COLO829 (cell line): ENCODE measurements at regions not wholly inside any gene's neighbourhood (a gene's known extent, or its start where the extent isn't known, plus 50 kb on each side); places are given as distances from the start of the nearest gene placed in this dataset.
A peak's percentile ranks its signal among the peaks of the same experiment; 100 is the strongest.
"Not testable (repeated sequence)": the region's sequence is repeated elsewhere in the genome, so short reads cannot be mapped to it uniquely, and the experiment has no call there.

Experiments used
- DNase-seq: peaks from one replicate; pipeline ENCODE4 v3.0.0; 2012; ENCODE audit warnings: low spot score

- peak; percentile 70 for DNase-seq
Measured at GRCh38 chr4:103996064-103996463, 276.3 kb upstream of the TACR3 start.

- DNase-seq, result peak; percentile 21
Measured at GRCh38 chr4:103994059-103994458, 274.3 kb upstream of the TACR3 start.

- no peak for DNase-seq
Measured at GRCh38 chr4:103982454-103982853, 262.7 kb upstream of the TACR3 start.

GRCh38 chr4:103948244-103949018 is 228.6 kb upstream of the TACR3 start:
- DNase-seq, result no peak

- DNase-seq, result no peak
Measured at GRCh38 chr4:103947617-103948016, 227.8 kb upstream of the TACR3 start.

GRCh38 chr4:103946621-103947268 is 227.0 kb upstream of the TACR3 start:
- not testable (repeated sequence) for DNase-seq

- DNase-seq, result no peak
Measured at GRCh38 chr4:103938488-103938887, 218.7 kb upstream of the TACR3 start.

GRCh38 chr4:103936653-103937145 is 216.9 kb upstream of the TACR3 start:
- no peak for DNase-seq

GRCh38 chr4:103934178-103934789 is 214.5 kb upstream of the TACR3 start:
- peak; percentile 31 for DNase-seq

GRCh38 chr4:103928370-103928769 is 208.6 kb upstream of the TACR3 start:
- DNase-seq, result no peak

- DNase-seq, result no peak
Measured at GRCh38 chr4:103923551-103923950, 203.8 kb upstream of the TACR3 start.

- DNase-seq, result no peak
Measured at GRCh38 chr4:103918214-103918613, 198.4 kb upstream of the TACR3 start.

- DNase-seq, result no peak
Measured at GRCh38 chr4:103915224-103915869, 195.6 kb upstream of the TACR3 start.

- no peak for DNase-seq
Measured at GRCh38 chr4:103907414-103907813, 187.6 kb upstream of the TACR3 start.

- DNase-seq, result no peak
Measured at GRCh38 chr4:103904123-103904522, 184.3 kb upstream of the TACR3 start.

GRCh38 chr4:103902730-103903129 is 182.9 kb upstream of the TACR3 start:
- no peak for DNase-seq

GRCh38 chr4:103895876-103896465 is 176.2 kb upstream of the TACR3 start:
- DNase-seq, result no peak

GRCh38 chr4:103892586-103892985 is 172.8 kb upstream of the TACR3 start:
- DNase-seq, result no peak

- DNase-seq, result no peak
Measured at GRCh38 chr4:103887191-103887590, 167.4 kb upstream of the TACR3 start.

GRCh38 chr4:103885152-103885551 is 165.4 kb upstream of the TACR3 start:
- no peak for DNase-seq

- no peak for DNase-seq
Measured at GRCh38 chr4:103867311-103867710, 147.5 kb upstream of the TACR3 start.

GRCh38 chr4:103853627-103854026 is 133.8 kb upstream of the TACR3 start:
- DNase-seq, result no peak
